ENCODE measurements at regions not wholly inside any gene's neighbourhood (a gene's known extent, or its start where the extent isn't known, plus 50 kb on each side); places are given as distances from the start of the nearest gene placed in this dataset.

GRCh38 chr22:49468487-49469198, 359.0 kb downstream of the BRD1 start:
- H3K4me1 Mint-ChIP-seq: peaks cover 18% of the 10 kb centered on the region
- H3K27ac Mint-ChIP-seq: peak overlapping the region in 1 of 3 experiments; percentile 20
- H3K4me3 Mint-ChIP-seq: no peak overlapping the region
- no peaks in the 10 kb centered on the region for H3K9me3 Mint-ChIP-seq
- H3K36me3 Mint-ChIP-seq (ENCODE audit: low read depth): no peaks in the 10 kb centered on the region
- TF ChIP-seq CTCF (IDR thresholded peaks at IDR 0.05; ENCODE audit: unreplicated experiment in 3 of 3): no peak
- peaks cover 43% of the 10 kb centered on the region for H3K27me3 Mint-ChIP-seq (ENCODE audit: low read depth)

- Mint-ChIP-seq H3K4me3 (no peak overlapping the region), H3K27me3 (ENCODE audit: low read depth) (peaks cover 51% of the 10 kb centered on the region), H3K4me1 (peaks cover 18% of the 10 kb centered on the region)
Observed at GRCh38 chr22:49466878-49467595, 360.6 kb downstream of the BRD1 start.

GRCh38 chr22:49464037-49464436, 363.6 kb downstream of the BRD1 start:
- Mint-ChIP-seq H3K27ac (peak overlapping the region in 2 of 3 experiments; percentile 16 to 82), H3K4me3 (no peak overlapping the region), H3K36me3 (ENCODE audit: low read depth) (no peaks in the 10 kb centered on the region), H3K9me3 (no peaks in the 10 kb centered on the region), H3K27me3 (ENCODE audit: low read depth) (peaks cover 54% of the 10 kb centered on the region), H3K4me1 (peaks cover 37% of the 10 kb centered on the region)
- no peak for TF ChIP-seq CTCF (IDR thresholded peaks at IDR 0.05; ENCODE audit: unreplicated experiment in 3 of 3)

More at GRCh38 chr22:49466878-49467595, 360.6 kb downstream of the BRD1 start:
- no peak for TF ChIP-seq CTCF (IDR thresholded peaks at IDR 0.05; ENCODE audit: unreplicated experiment in 3 of 3)
- Mint-ChIP-seq H3K27ac (peak overlapping the region; percentile 58 to 93 (median 74)), H3K36me3 (ENCODE audit: low read depth) (no peaks in the 10 kb centered on the region), H3K9me3 (no peaks in the 10 kb centered on the region)

- Mint-ChIP-seq H3K27me3 (ENCODE audit: low read depth) (peaks cover 50% of the 10 kb centered on the region), H3K9me3 (peaks cover 3% of the 10 kb centered on the region), H3K36me3 (ENCODE audit: low read depth) (no peaks in the 10 kb centered on the region), H3K27ac (no peak overlapping the region), H3K4me1 (peaks cover 31% of the 10 kb centered on the region), H3K4me3 (no peak overlapping the region)
- no peak for TF ChIP-seq CTCF (IDR thresholded peaks at IDR 0.05; ENCODE audit: unreplicated experiment in 3 of 3)
Observed at GRCh38 chr22:49462795-49463194, 364.9 kb downstream of the BRD1 start.

- H3K36me3 Mint-ChIP-seq (ENCODE audit: low read depth): no peaks in the 10 kb centered on the region
- peaks cover 46% of the 10 kb centered on the region for H3K27me3 Mint-ChIP-seq (ENCODE audit: low read depth)
- no peak for TF ChIP-seq CTCF (IDR thresholded peaks at IDR 0.05; ENCODE audit: unreplicated experiment in 3 of 3)
- peak overlapping the region in 1 of 3 experiments; percentile 51 for H3K27ac Mint-ChIP-seq
- H3K4me3 Mint-ChIP-seq: peak overlapping the region in 1 of 3 experiments; percentile 35
- H3K9me3 Mint-ChIP-seq: peaks cover 3% of the 10 kb centered on the region
- H3K4me1 Mint-ChIP-seq: peaks cover 31% of the 10 kb centered on the region
Observed at GRCh38 chr22:49462291-49462690, 365.4 kb downstream of the BRD1 start.

All from nephron (organoid).